ENCODE measurements at regions not wholly inside any gene's neighbourhood (a gene's known extent, or its start where the extent isn't known, plus 50 kb on each side); places are given as distances from the start of the nearest gene placed in this dataset.

DNA sequence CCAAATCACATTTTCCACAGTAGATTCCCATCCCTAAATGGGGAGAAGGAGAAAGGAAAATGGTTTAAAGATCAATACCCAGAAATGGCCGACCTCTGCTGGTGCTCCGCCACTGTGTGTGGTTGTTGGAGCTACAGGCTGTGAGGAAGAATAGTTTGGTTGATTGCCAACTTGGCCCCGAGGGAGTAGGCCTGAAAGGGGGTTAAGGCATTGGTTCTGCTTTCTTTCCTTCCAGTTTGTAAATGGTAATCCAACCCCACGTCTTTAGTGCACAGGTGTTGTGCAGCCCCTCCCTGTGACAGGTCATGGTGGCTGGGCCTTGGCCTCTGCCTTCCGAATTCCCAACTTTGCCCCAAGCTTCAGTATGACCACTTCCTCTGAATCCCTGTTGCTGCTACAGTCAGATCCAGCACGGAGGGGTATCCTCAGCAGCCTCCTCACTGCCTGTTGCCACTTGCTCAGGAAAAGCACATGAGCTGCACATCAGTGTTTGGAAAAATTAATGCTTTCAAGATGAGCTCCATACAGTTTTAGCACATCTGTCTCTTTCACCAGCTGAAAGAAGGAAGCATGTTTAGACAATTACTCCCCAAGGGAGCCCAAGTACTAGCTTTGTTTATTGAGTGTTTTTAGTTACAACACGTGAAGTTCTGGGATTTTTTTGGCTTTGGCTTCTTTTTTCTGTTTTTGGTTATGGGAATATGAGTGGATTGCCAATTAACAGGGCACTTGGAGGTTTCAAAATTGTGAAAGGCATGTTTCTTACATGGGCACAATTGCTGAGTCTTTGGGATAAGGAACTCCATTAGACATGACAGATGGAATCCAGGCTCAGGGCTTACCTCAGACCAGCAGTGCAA, 92.3 kb upstream of the ROPN1 start:
- Histone ChIP-seq H3K9ac (ENCODE audit: low read depth in 1 of 2, low read length in 2 of 2) (no peak overlapping the region), H3K4me3 (ENCODE audit: low read depth in 1 of 3, low read length in 3 of 3) (no peak overlapping the region), H3K27ac (ENCODE audit: low read depth in 1 of 2, low read length in 2 of 2) (no peak overlapping the region), H3K27me3 (ENCODE audit: control insufficient read depth in 4 of 4, insufficient read depth in 4 of 4, low read length in 3 of 4) (no peaks in the 10 kb centered on the region), H3K4me1 (ENCODE audit: control insufficient read depth in 4 of 4, insufficient read depth in 4 of 4, low read length in 3 of 4) (no peaks in the 10 kb centered on the region), H3K9me3 (ENCODE audit: control insufficient read depth in 4 of 4, low read length in 3 of 4) (no peaks in the 10 kb centered on the region), H3K36me3 (ENCODE audit: control insufficient read depth in 4 of 4, insufficient read depth in 3 of 4, low read depth in 1 of 4, low read length in 3 of 4) (no peaks in the 10 kb centered on the region)
- no peak for DNase-seq (ENCODE audit: low spot score)
- WGBS: 74% methylated on average over 7 of the region's 7 CpGs
- TF ChIP-seq, protein P1, sequence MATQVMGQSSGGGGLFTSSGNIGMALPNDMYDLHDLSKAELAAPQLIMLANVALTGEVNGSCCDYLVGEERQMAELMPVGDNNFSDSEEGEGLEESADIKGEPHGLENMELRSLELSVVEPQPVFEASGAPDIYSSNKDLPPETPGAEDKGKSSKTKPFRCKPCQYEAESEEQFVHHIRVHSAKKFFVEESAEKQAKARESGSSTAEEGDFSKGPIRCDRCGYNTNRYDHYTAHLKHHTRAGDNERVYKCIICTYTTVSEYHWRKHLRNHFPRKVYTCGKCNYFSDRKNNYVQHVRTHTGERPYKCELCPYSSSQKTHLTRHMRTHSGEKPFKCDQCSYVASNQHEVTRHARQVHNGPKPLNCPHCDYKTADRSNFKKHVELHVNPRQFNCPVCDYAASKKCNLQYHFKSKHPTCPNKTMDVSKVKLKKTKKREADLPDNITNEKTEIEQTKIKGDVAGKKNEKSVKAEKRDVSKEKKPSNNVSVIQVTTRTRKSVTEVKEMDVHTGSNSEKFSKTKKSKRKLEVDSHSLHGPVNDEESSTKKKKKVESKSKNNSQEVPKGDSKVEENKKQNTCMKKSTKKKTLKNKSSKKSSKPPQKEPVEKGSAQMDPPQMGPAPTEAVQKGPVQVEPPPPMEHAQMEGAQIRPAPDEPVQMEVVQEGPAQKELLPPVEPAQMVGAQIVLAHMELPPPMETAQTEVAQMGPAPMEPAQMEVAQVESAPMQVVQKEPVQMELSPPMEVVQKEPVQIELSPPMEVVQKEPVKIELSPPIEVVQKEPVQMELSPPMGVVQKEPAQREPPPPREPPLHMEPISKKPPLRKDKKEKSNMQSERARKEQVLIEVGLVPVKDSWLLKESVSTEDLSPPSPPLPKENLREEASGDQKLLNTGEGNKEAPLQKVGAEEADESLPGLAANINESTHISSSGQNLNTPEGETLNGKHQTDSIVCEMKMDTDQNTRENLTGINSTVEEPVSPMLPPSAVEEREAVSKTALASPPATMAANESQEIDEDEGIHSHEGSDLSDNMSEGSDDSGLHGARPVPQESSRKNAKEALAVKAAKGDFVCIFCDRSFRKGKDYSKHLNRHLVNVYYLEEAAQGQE (IDR thresholded peaks at IDR 0.05): no peak
- TF ChIP-seq GABPA (IDR thresholded peaks at IDR 0.05 in 1 of 2, conservative IDR thresholded peaks at IDR 0.05 in 1 of 2): no peak
- TF ChIP-seq FOXA1 (IDR thresholded peaks at IDR 0.05): no peak
- TF ChIP-seq, protein P2, sequence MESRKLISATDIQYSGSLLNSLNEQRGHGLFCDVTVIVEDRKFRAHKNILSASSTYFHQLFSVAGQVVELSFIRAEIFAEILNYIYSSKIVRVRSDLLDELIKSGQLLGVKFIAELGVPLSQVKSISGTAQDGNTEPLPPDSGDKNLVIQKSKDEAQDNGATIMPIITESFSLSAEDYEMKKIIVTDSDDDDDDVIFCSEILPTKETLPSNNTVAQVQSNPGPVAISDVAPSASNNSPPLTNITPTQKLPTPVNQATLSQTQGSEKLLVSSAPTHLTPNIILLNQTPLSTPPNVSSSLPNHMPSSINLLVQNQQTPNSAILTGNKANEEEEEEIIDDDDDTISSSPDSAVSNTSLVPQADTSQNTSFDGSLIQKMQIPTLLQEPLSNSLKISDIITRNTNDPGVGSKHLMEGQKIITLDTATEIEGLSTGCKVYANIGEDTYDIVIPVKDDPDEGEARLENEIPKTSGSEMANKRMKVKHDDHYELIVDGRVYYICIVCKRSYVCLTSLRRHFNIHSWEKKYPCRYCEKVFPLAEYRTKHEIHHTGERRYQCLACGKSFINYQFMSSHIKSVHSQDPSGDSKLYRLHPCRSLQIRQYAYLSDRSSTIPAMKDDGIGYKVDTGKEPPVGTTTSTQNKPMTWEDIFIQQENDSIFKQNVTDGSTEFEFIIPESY (IDR thresholded peaks at IDR 0.05): no peak
- no peak for TF ChIP-seq RAD21 (IDR thresholded peaks at IDR 0.05)
- TF ChIP-seq NR2F2 (IDR thresholded peaks at IDR 0.05): no peak
- TF ChIP-seq RXRA (IDR thresholded peaks at IDR 0.05): no peak
- no peak for TF ChIP-seq YY1 (IDR thresholded peaks at IDR 0.05)
- TF ChIP-seq, protein P3, sequence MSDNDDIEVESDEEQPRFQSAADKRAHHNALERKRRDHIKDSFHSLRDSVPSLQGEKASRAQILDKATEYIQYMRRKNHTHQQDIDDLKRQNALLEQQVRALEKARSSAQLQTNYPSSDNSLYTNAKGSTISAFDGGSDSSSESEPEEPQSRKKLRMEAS (IDR thresholded peaks at IDR 0.05): no peak
- TF ChIP-seq TAF1 (conservative IDR thresholded peaks at IDR 0.05): no peak
- no peak for TF ChIP-seq HNF4G (IDR thresholded peaks at IDR 0.05)
- TF ChIP-seq JUND (IDR thresholded peaks at IDR 0.05): no peak
- TF ChIP-seq, protein P4, sequence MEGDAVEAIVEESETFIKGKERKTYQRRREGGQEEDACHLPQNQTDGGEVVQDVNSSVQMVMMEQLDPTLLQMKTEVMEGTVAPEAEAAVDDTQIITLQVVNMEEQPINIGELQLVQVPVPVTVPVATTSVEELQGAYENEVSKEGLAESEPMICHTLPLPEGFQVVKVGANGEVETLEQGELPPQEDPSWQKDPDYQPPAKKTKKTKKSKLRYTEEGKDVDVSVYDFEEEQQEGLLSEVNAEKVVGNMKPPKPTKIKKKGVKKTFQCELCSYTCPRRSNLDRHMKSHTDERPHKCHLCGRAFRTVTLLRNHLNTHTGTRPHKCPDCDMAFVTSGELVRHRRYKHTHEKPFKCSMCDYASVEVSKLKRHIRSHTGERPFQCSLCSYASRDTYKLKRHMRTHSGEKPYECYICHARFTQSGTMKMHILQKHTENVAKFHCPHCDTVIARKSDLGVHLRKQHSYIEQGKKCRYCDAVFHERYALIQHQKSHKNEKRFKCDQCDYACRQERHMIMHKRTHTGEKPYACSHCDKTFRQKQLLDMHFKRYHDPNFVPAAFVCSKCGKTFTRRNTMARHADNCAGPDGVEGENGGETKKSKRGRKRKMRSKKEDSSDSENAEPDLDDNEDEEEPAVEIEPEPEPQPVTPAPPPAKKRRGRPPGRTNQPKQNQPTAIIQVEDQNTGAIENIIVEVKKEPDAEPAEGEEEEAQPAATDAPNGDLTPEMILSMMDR (IDR thresholded peaks at IDR 0.05; ENCODE audit: low read depth, low read length, missing input control): no peak

DNA sequence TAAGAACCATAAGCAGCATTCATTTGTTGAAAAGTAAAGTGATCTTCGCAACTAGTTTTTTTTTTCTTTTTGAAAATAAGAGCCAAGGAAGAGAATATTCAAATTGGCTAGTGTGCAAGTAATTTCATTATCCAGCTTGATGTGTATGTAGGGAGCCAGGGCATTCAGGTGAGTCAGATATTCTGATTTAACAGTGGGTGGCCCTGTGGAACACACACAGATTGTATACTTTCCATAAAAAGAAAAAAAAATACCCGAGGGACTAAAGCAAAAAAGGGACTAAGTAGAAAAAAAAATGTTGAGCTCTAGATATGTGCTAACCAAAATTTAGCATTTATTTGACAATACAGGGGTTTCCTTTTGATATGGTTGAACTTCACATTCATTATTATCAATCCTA, 96.9 kb upstream of the ROPN1 start:
- 84% methylated on average over 2 of the region's 2 CpGs for WGBS
- DNase-seq (ENCODE audit: low spot score): no peak

More for the DNA sequence above, 96.9 kb upstream of the ROPN1 start:
- TF ChIP-seq GABPA (IDR thresholded peaks at IDR 0.05 in 1 of 2, conservative IDR thresholded peaks at IDR 0.05 in 1 of 2): no peak
- no peaks in the 10 kb centered on the region for H3K9me3 ChIP-seq (ENCODE audit: control insufficient read depth in 4 of 4, low read length in 3 of 4)
- H3K36me3 ChIP-seq (ENCODE audit: control insufficient read depth in 4 of 4, insufficient read depth in 3 of 4, low read depth in 1 of 4, low read length in 3 of 4): no peaks in the 10 kb centered on the region
- H3K27me3 ChIP-seq (ENCODE audit: control insufficient read depth in 4 of 4, insufficient read depth in 4 of 4, low read length in 3 of 4): no peaks in the 10 kb centered on the region
- no peaks in the 10 kb centered on the region for H3K4me1 ChIP-seq (ENCODE audit: control insufficient read depth in 4 of 4, insufficient read depth in 4 of 4, low read length in 3 of 4)
- no peak overlapping the region for H3K27ac ChIP-seq (ENCODE audit: low read depth in 1 of 2, low read length in 2 of 2)
- H3K4me3 ChIP-seq (ENCODE audit: low read depth in 1 of 3, low read length in 3 of 3): no peak overlapping the region
- no peak overlapping the region for H3K9ac ChIP-seq (ENCODE audit: low read depth in 1 of 2, low read length in 2 of 2)

Measured in liver (tissue), 8 donors.